KMS-11 (cell line): ENCODE measurements at regions not wholly inside any gene's neighbourhood (a gene's known extent, or its start where the extent isn't known, plus 50 kb on each side); places are given as distances from the start of the nearest gene placed in this dataset.

Experiments
- H2AFZ ChIP-seq: fragments of 200-600 bp; sonication (generic); 2 replicates; pipeline ENCODE4 v1.6.1; 2016; ENCODE audit warnings: antibody characterized with exemption, mixed run types, low read depth
- H3K27ac ChIP-seq: fragments of 200-600 bp; sonication (generic); 2 replicates; pipeline ENCODE4 v1.6.1; 2016; ENCODE audit warnings: mild to moderate bottlenecking, mixed run types
- H3K27me3 ChIP-seq: fragments of 200-600 bp; sonication (generic); 2 replicates; pipeline ENCODE4 v1.6.1; 2017; ENCODE audit warnings: mild to moderate bottlenecking, low read depth, mixed run types, moderate library complexity; ENCODE audit not compliant: insufficient read depth
- H3K36me3 ChIP-seq: fragments of 200-600 bp; sonication (generic); 2 replicates; pipeline ENCODE4 v1.6.1; 2017; ENCODE audit warnings: mild to moderate bottlenecking, mixed run types; ENCODE audit not compliant: insufficient read depth
- H3K4me1 ChIP-seq: fragments of 200-600 bp; sonication (generic); 2 replicates; pipeline ENCODE4 v1.6.1; 2016; ENCODE audit warnings: mild to moderate bottlenecking, low read depth, mixed run types; ENCODE audit not compliant: poor library complexity, severe bottlenecking
- H3K4me2 ChIP-seq: fragments of 200-600 bp; sonication (generic); 2 replicates; pipeline ENCODE4 v1.7.0; 2016; ENCODE audit warnings: mild to moderate bottlenecking, mixed run types
- H3K4me3 ChIP-seq: fragments of 200-600 bp; sonication (generic); IDR thresholded peaks from 2 replicates; pipeline ENCODE4 v1.6.1; 2017; ENCODE audit warnings: low read depth, low read length, mixed read lengths; ENCODE audit not compliant: insufficient read depth
- H3K79me2 ChIP-seq: fragments of 200-600 bp; sonication (generic); 2 replicates; pipeline ENCODE4 v1.6.1; 2016; ENCODE audit warnings: low read depth, mixed run types; ENCODE audit not compliant: insufficient read depth
- H3K9ac ChIP-seq: fragments of 200-600 bp; sonication (generic); 2 replicates; pipeline ENCODE4 v1.6.1; 2016; ENCODE audit warnings: mild to moderate bottlenecking, mixed run types
- H4K20me1 ChIP-seq: fragments of 200-600 bp; sonication (generic); 2 replicates; pipeline ENCODE4 v1.6.1; 2016; ENCODE audit warnings: mild to moderate bottlenecking, mixed run types; ENCODE audit not compliant: insufficient read depth
- TF ChIP-seq, protein P1 (sequence below): fragments of 200-600 bp; sonication (generic); conservative IDR thresholded peaks from 2 replicates; pipeline ENCODE4 v1.6.1; 2017; ENCODE audit warnings: low read depth, mild to moderate bottlenecking, antibody characterized with exemption, low read length, moderate library complexity, mixed read lengths

- Histone ChIP-seq H3K27me3 (peaks cover 3% of the 10 kb centered on the region; the same call in 1 of the 2 replicates), H3K9ac (no peak overlapping the region), H3K4me2 (no peak overlapping the region), H4K20me1 (no peaks in the 10 kb centered on the region), H3K79me2 (no peaks in the 10 kb centered on the region), H3K36me3 (no peaks in the 10 kb centered on the region), H3K4me1 (no peaks in the 10 kb centered on the region), H2AFZ (no peak overlapping the region), H3K4me3 (no peak overlapping the region), H3K27ac (no peak overlapping the region)
- TF ChIP-seq, protein P1, sequence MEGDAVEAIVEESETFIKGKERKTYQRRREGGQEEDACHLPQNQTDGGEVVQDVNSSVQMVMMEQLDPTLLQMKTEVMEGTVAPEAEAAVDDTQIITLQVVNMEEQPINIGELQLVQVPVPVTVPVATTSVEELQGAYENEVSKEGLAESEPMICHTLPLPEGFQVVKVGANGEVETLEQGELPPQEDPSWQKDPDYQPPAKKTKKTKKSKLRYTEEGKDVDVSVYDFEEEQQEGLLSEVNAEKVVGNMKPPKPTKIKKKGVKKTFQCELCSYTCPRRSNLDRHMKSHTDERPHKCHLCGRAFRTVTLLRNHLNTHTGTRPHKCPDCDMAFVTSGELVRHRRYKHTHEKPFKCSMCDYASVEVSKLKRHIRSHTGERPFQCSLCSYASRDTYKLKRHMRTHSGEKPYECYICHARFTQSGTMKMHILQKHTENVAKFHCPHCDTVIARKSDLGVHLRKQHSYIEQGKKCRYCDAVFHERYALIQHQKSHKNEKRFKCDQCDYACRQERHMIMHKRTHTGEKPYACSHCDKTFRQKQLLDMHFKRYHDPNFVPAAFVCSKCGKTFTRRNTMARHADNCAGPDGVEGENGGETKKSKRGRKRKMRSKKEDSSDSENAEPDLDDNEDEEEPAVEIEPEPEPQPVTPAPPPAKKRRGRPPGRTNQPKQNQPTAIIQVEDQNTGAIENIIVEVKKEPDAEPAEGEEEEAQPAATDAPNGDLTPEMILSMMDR, result no peak
These were observed 279.5 kb downstream of the NDUFA10 start for GRCh38 chr2:239745386-239746227.

GRCh38 chr2:239744706-239745340, 280.3 kb downstream of the NDUFA10 start:
- Histone ChIP-seq H3K4me3 (no peak overlapping the region), H4K20me1 (no peaks in the 10 kb centered on the region), H3K27ac (no peak overlapping the region), H3K27me3 (peaks cover 2% of the 10 kb centered on the region; the same call in 1 of the 2 replicates), H3K36me3 (no peaks in the 10 kb centered on the region), H3K9ac (no peak overlapping the region), H3K4me1 (no peaks in the 10 kb centered on the region), H3K79me2 (no peaks in the 10 kb centered on the region), H3K4me2 (no peak overlapping the region), H2AFZ (no peak overlapping the region)
- TF ChIP-seq, protein P1, result no peak

DNA sequence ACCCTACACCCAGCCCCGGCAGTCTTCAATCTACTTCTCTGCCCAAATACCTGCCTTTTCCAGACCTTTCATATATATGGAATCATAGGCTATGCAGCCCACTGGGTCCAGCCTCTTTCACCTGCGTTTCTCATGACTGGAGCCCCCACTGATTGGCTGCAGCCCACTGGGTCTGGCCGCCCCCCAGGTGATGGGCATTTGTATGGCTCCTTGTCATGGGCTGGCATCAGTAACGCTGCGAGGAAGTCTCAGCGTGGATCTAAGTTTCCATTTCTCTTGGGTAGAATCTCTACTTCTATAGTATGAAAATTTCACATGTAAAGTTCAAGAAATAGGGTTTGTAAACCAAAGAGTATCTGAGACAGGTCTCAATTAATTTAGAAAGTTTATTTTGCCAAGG, 281.9 kb downstream of the NDUFA10 start:
- H3K79me2 ChIP-seq, result no peaks in the 10 kb centered on the region
- H3K9ac ChIP-seq, result no peak overlapping the region
- no peaks in the 10 kb centered on the region for H4K20me1 ChIP-seq
- no peak overlapping the region for H3K27ac ChIP-seq
- H3K27me3 ChIP-seq, result no peaks in the 10 kb centered on the region; the same call in 1 of the 2 replicates
- no peaks in the 10 kb centered on the region for H3K4me1 ChIP-seq
- H3K36me3 ChIP-seq, result no peaks in the 10 kb centered on the region
- TF ChIP-seq, protein P1, result no peak
- no peak overlapping the region for H3K4me3 ChIP-seq
- H3K4me2 ChIP-seq, result no peak overlapping the region
- H2AFZ ChIP-seq, result no peak overlapping the region

GRCh38 chr2:239742377-239742776, 282.8 kb downstream of the NDUFA10 start:
- no peaks in the 10 kb centered on the region for H3K36me3 ChIP-seq
- H4K20me1 ChIP-seq, result no peaks in the 10 kb centered on the region
- TF ChIP-seq, protein P1, result no peak
- H2AFZ ChIP-seq, result no peak overlapping the region
- H3K4me3 ChIP-seq, result no peak overlapping the region
- no peak overlapping the region for H3K9ac ChIP-seq
- no peak overlapping the region for H3K4me2 ChIP-seq
- H3K4me1 ChIP-seq, result no peaks in the 10 kb centered on the region
- no peaks in the 10 kb centered on the region for H3K79me2 ChIP-seq
- H3K27ac ChIP-seq, result no peak overlapping the region
- H3K27me3 ChIP-seq, result no peaks in the 10 kb centered on the region; the same call in 1 of the 2 replicates
